GM21619 (cell line): ENCODE measurements at regions not wholly inside any gene's neighbourhood (a gene's known extent, or its start where the extent isn't known, plus 50 kb on each side); places are given as distances from the start of the nearest gene placed in this dataset.

Experiments
- ATAC-seq: cut with Tn5 transposase; IDR thresholded peaks from one replicate; pipeline ENCODE4 v1.9.1; 2021; ENCODE audit not compliant: unreplicated experiment

GRCh38 chr12:4857472-4858291, 52.0 kb upstream of the KCNA1 start:
- ATAC-seq, result peak; percentile 58

DNA sequence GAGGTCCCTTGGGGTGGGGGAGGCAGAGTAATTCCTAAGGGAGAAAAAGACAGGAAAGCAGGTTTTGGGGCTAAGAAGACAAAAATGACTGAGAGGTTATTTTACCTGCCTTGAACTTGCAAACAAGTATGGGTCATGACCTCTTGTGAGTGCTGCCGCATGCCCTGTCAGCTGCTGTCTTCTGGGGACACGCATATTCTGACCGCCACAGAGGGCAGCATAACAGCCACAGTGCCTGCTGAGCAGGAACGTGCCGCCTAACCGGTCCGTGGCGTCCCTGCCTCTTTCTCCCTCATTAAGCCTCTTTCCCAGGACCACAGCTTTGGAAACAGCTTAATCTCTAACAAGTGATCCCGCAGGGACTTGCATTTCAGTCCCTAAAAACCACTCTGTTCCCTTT, 51.3 kb upstream of the KCNA1 start:
- no peak for ATAC-seq

DNA sequence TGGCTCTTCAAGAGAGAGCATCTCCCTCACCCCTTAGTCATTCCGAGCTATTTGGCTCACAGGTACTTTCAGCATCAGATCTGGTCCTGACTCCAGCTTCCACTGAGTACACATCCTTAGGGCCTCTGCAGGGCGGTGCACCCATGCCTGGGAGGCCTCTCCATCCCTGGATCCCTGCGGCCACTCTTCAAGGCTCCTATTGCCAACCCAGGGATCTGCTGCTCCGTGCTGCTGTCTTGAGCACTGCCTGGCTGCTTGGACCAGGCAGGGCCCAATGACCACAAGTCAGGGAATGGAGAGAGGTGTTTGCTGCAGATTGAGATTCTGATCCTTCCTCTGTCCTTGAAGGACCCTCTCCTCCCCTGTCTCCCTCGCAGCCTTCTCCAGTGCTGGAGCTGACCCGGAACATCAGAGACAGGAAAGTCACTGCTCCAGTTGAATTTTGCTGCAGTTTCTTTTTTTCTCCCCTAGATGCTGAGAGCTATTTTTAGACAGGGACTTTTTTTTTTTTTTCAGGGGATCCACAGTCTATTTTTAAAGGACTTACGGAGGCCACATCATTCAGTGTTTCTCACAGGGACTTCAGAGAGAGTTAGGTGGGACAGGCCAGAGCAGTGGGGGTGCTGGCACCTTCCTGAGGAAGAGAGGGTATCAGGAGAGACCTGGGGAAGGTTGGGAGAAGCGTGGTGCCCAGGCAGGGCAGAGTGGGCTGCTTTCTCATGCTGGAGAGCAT, 50.1 kb upstream of the KCNA1 start:
- ATAC-seq, result no peak
